DOHH2 (cell line): ENCODE measurements at regions not wholly inside any gene's neighbourhood (a gene's known extent, or its start where the extent isn't known, plus 50 kb on each side); places are given as distances from the start of the nearest gene placed in this dataset.

Source experiments
- EZH2phosphoT487 ChIP-seq: fragments of 200-600 bp; sonication (generic); IDR thresholded peaks from 2 replicates; pipeline ENCODE4 v1.6.1; 2017; ENCODE audit warnings: borderline replicate concordance, mild to moderate bottlenecking, antibody characterized with exemption, low read length, moderate library complexity, mixed read lengths
- TF ChIP-seq, protein P1 (sequence below): fragments of 200-600 bp; sonication (generic); IDR thresholded peaks from one replicate; pipeline ENCODE4 v1.5.1; 2014; ENCODE audit warnings: antibody characterized with exemption, mild to moderate bottlenecking, low read depth, low read length; ENCODE audit not compliant: poor library complexity, severe bottlenecking

DNA sequence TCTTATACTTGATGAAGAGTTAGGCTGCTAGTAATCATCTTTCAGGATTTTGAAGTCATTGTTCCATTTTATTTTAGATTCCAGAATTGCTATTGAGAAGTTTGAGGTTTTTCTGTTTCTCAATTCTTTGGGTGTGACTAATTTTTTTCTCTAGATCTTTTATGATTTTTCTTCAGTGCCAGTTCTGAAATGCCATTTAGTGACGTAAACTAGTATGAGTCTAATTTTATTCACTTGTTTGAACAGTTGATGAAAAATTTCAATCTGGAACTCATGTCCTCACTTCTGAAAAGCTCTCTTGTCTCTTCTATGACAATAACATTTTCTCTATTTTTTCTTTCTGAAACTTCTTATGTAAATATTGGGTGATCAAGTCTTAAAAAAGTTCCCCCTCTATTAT is 188.5 kb upstream of the HTR2A start:
- TF ChIP-seq, protein P1, sequence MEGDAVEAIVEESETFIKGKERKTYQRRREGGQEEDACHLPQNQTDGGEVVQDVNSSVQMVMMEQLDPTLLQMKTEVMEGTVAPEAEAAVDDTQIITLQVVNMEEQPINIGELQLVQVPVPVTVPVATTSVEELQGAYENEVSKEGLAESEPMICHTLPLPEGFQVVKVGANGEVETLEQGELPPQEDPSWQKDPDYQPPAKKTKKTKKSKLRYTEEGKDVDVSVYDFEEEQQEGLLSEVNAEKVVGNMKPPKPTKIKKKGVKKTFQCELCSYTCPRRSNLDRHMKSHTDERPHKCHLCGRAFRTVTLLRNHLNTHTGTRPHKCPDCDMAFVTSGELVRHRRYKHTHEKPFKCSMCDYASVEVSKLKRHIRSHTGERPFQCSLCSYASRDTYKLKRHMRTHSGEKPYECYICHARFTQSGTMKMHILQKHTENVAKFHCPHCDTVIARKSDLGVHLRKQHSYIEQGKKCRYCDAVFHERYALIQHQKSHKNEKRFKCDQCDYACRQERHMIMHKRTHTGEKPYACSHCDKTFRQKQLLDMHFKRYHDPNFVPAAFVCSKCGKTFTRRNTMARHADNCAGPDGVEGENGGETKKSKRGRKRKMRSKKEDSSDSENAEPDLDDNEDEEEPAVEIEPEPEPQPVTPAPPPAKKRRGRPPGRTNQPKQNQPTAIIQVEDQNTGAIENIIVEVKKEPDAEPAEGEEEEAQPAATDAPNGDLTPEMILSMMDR: no peak
- TF ChIP-seq EZH2phosphoT487: no peak
